OCI-LY1 (cell line): ENCODE measurements at regions not wholly inside any gene's neighbourhood (a gene's known extent, or its start where the extent isn't known, plus 50 kb on each side); places are given as distances from the start of the nearest gene placed in this dataset.

ENCODE experiments used
- EZH2 ChIP-seq: fragments of 200-600 bp; sonication (generic), shearing (Covaris generic); IDR thresholded peaks from 2 replicates; pipeline ENCODE4 v1.8.0; 2017; ENCODE audit warnings: borderline replicate concordance, mixed run types, mild to moderate bottlenecking, antibody characterized with exemption, low read length, moderate library complexity, mixed read lengths
- TF ChIP-seq, protein P1 (sequence below): fragments of 200-600 bp; sonication (generic), shearing (Covaris generic); IDR thresholded peaks from 2 replicates; pipeline ENCODE4 v1.5.1; 2017; ENCODE audit warnings: mild to moderate bottlenecking, antibody characterized with exemption, low read length, moderate library complexity, mixed read lengths

DNA sequence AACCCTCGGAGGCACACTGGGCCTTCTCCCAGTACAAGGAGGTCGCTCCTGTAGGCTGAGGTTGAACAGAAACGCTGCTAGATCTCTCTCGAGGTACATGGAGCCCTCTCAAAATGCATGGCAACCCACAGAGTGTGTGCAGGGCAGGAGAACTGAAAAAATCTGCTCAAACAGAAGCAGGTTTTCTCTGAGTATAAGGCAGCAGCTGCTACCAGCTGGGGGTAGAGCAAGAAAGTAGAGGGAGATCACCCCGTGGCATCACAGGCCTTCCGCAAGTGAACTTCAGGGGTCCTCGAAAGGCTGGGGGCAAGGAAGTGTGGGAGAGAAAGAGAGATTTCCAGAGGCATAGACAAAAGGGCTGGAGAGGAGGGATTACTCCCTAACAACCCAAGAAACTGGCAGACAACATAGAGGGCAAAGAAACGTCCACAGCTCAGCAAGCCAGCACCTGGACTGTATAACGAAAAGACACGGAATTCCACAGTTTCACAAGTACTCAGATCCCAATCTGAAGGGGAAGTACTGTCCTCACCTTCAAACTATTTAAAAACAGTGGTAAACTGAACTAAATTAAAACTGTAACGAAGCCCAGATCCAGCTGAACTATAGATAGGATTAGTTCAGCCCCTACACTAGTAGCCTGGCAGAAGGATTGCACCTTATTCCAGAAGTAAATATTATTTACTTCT is 299.2 kb downstream of the IPMK start:
- TF ChIP-seq, protein P1, sequence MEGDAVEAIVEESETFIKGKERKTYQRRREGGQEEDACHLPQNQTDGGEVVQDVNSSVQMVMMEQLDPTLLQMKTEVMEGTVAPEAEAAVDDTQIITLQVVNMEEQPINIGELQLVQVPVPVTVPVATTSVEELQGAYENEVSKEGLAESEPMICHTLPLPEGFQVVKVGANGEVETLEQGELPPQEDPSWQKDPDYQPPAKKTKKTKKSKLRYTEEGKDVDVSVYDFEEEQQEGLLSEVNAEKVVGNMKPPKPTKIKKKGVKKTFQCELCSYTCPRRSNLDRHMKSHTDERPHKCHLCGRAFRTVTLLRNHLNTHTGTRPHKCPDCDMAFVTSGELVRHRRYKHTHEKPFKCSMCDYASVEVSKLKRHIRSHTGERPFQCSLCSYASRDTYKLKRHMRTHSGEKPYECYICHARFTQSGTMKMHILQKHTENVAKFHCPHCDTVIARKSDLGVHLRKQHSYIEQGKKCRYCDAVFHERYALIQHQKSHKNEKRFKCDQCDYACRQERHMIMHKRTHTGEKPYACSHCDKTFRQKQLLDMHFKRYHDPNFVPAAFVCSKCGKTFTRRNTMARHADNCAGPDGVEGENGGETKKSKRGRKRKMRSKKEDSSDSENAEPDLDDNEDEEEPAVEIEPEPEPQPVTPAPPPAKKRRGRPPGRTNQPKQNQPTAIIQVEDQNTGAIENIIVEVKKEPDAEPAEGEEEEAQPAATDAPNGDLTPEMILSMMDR = no peak
- TF ChIP-seq EZH2 = no peak
